ENCODE measurements at regions not wholly inside any gene's neighbourhood (a gene's known extent, or its start where the extent isn't known, plus 50 kb on each side); places are given as distances from the start of the nearest gene placed in this dataset.

DNA sequence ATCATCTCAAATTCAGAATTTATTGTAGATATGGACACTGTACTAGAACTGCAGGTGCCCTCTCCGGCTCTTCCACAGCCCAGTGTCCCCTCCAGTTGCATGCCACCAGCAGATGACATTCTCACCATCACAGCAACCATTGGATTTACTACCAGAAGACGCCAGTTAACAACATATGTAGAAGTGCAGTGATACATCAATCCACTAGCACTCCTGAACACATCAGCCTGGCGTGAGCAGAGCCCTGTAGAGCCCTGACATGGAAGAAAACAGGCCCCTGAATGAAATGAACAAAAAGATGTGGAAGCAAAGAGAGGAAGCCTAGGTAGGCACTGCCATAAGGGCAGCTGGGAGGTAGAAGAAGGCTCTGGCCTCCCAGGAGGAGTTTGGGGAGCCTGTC is 73.1 kb upstream of the GALNT2 start:
- no peak overlapping the region for H3K4me3 ChIP-seq (ENCODE audit: low read depth, low read length)
- no peak for DNase-seq (ENCODE audit: low read depth)
- TF ChIP-seq, protein P1, sequence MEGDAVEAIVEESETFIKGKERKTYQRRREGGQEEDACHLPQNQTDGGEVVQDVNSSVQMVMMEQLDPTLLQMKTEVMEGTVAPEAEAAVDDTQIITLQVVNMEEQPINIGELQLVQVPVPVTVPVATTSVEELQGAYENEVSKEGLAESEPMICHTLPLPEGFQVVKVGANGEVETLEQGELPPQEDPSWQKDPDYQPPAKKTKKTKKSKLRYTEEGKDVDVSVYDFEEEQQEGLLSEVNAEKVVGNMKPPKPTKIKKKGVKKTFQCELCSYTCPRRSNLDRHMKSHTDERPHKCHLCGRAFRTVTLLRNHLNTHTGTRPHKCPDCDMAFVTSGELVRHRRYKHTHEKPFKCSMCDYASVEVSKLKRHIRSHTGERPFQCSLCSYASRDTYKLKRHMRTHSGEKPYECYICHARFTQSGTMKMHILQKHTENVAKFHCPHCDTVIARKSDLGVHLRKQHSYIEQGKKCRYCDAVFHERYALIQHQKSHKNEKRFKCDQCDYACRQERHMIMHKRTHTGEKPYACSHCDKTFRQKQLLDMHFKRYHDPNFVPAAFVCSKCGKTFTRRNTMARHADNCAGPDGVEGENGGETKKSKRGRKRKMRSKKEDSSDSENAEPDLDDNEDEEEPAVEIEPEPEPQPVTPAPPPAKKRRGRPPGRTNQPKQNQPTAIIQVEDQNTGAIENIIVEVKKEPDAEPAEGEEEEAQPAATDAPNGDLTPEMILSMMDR (IDR thresholded peaks at IDR 0.05; ENCODE audit: low read depth, low read length, missing control alignments) = no peak

DNA sequence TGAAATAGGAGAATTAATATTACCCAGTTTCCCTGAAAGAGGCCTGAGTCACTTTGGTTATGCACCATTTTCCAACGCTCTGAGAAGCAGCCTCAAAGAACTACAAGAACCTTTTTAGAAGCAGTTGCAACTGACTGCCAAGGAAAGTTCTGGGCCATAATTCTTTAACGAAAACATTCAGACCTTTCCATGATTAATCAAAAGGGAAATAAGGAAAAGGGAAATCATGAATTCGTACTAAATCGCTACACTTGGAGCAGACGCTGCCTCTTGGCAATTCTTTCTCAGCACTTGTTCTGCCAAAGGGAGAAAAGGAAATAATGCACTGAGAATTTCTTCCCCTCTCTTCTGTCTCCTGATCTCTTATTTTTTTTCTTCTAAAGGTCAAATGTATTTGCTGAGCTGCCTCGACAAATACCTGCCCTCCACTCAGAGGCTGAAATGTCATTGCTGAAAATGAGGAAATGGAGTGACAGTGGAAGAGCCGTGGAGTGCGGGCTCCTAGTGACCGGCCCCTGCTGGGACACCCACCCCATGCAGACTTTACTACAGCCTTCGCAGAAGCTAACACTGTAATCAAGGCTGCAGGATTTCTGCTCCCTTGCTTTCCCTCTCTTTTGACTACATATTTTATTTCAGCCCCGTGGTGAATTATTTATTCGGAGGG is 67.9 kb upstream of the GALNT2 start:
- TF ChIP-seq, protein P1 (IDR thresholded peaks at IDR 0.05; ENCODE audit: low read depth, low read length, missing control alignments) = no peak
- no peak overlapping the region for H3K4me3 ChIP-seq (ENCODE audit: low read depth, low read length)
- DNase-seq (ENCODE audit: low read depth) = no peak

DNA sequence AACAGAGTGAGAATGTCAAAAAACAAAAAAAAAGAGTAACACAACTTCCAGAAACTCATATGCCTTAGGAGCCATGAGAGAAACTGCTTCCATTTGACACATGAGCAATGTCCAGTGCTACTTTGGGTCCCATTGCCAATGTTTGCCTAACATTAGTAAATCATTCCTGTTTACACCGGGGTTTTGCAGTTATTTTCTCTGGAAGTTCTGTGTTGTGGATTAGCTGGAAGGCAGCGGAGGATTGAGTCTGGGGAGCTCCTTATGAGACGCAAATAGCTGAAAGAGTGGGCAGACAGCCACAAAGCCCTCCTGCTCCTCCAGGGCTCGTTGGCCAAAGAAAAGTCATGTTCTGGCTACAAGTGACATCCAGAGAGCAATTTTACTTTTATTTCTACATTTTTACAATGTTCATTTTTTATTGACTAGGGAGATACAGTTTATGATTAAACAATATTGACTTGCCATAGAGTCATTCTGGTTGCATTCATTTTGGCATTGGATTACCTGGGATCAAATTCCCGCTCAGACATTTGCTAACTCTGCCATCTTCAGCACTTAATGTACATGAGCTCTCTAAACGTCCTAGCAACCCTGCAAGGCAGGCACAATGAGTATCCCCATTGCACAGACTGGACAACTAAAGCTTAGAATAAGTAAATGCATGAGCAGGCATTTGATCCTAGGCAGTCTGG is 66.4 kb upstream of the GALNT2 start:
- no peak overlapping the region for H3K4me3 ChIP-seq (ENCODE audit: low read depth, low read length)
- no peak for DNase-seq (ENCODE audit: low read depth)
- TF ChIP-seq, protein P1 (IDR thresholded peaks at IDR 0.05; ENCODE audit: low read depth, low read length, missing control alignments) = no peak

DNA sequence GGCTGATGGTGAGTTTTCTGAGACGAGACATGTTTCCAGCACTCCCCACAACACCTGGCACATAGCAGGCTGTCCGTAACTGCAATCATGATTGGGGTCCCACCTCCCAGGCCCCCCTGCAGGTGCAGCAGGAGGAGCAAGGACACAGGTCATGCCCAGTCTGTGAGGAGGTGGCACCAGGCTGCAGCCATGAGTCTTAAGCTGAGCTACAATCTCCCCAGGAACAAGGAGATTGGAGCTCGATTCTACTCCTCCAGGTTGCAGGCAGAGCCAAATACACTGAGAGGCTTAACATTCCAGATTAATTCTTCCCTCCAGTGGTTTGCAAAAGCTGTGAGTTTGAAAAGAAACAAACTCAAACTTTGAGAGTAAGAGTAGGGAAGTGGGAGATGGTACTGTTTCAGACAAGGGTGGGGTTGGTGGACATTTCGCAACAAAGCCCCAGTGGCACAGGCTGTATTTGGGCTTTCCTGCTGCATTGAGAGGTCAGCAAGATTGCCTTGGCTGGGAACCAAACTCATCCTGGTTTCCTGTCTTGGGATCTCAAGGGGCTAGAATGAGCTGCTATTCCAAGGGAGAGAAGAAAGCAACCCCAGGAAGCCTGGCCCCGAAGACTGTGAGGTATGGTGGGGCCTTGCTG is 64.8 kb upstream of the GALNT2 start:
- TF ChIP-seq, protein P1 (IDR thresholded peaks at IDR 0.05; ENCODE audit: low read depth, low read length, missing control alignments) = no peak
- DNase-seq (ENCODE audit: low read depth) = no peak
- no peak overlapping the region for H3K4me3 ChIP-seq (ENCODE audit: low read depth, low read length)

DNA sequence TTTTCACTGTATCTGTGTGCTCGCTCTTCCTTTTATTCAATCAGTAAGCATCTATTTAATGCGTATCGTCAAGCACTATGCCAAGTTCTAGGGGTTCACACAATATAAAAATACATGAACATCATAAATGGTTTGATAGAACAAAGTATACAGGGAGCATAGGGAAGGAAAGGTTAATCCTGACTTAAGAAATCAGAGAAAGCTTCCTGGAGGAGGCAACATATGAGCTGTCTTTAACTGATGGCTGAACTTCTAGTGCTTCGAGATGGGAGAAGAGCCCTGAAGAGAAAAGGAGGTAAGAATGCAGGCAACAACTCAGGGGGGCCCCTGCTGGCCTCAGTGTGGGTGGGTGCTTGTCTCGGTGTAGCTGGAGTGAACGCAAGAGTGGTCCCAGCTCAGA is 63.6 kb upstream of the GALNT2 start:
- DNase-seq (ENCODE audit: low read depth) = no peak
- TF ChIP-seq, protein P1 (IDR thresholded peaks at IDR 0.05; ENCODE audit: low read depth, low read length, missing control alignments) = no peak
- H3K4me3 ChIP-seq (ENCODE audit: low read depth, low read length) = no peak overlapping the region

DNA sequence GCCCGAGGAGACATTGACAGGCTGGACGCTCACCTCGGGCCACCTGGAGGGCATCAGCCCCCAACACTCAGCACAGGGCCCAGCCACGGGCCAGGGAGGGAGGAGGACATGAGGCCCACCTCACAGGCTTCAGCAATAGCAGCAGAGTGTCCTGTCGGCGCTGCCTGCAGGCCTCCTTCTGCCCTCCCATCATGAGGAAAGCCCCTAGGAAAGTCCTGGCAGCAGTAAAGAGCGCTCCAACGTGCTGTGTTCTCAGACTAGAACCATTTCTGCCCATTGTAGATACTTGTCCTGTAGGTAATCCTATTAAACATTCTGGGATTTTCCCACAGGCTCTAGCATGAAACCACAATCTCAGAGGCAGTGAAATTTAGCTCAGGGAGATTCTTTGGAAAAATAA is 62.0 kb upstream of the GALNT2 start:
- TF ChIP-seq, protein P1 (IDR thresholded peaks at IDR 0.05; ENCODE audit: low read depth, low read length, missing control alignments) = no peak
- no peak for DNase-seq (ENCODE audit: low read depth)
- no peak overlapping the region for H3K4me3 ChIP-seq (ENCODE audit: low read depth, low read length)

All from GM12864 (cell line).